GM19372 (cell line): ENCODE measurements at regions not wholly inside any gene's neighbourhood (a gene's known extent, or its start where the extent isn't known, plus 50 kb on each side); places are given as distances from the start of the nearest gene placed in this dataset.

Source experiments
- ATAC-seq: cut with Tn5 transposase; IDR thresholded peaks from one replicate; pipeline ENCODE4 v1.9.1; 2021; ENCODE audit warnings: mild to moderate bottlenecking, low read depth, moderate library complexity; ENCODE audit not compliant: unreplicated experiment

DNA sequence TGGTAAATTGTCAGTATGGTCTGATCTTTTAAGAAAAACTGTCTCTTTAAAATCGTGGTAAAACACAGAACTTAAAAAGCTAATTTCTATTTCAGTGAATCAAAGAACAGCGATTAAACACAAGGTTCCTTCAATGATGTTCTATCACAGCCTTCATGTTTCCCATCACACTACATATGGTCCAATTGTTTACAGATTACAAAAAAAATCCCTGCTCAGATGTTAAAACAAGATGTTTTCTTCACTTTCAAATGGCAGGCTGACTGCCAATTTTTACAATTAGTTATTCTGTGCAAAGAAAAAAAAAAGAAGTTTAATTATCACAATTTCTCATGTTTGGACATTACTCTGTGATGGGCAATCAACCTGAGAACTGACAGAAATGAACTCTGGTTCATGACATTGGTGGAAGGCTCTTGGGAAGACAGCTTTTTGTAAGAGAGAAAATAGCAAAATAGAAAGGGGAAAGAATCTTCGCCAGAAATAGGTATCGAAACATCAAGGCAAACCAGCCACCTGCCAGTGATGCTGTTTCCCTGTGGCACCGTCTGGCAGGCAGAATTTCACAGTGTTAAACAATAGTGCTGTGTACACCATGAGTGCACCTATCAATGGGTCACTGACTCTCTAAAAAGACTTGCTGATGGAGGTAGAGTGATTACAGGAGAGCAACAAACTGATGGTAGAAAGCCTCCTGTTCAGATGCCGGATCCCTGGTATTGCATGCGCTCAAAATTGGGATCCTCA, 1020.0 kb upstream of the ARRDC3 start:
- ATAC-seq, result no peak

DNA sequence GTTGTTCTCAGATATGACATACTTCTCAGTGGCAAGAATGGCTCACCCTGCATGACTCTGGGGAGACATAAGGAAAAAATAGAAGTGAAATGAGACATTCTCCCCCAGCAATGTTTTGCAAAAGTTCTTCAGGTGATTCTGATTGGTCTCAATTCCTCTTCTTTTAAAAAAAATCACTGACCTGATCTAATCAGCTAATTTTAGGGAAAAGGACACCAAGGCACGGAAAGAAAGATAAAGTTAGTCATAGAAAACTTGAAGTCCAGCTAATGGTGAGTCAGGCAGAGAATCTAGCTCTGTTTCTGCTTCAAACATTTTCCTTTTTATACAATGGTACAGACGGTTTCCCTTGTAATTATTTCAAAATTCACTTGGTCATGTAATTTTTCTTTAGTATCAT, 1018.9 kb upstream of the ARRDC3 start:
- ATAC-seq, result no peak

DNA sequence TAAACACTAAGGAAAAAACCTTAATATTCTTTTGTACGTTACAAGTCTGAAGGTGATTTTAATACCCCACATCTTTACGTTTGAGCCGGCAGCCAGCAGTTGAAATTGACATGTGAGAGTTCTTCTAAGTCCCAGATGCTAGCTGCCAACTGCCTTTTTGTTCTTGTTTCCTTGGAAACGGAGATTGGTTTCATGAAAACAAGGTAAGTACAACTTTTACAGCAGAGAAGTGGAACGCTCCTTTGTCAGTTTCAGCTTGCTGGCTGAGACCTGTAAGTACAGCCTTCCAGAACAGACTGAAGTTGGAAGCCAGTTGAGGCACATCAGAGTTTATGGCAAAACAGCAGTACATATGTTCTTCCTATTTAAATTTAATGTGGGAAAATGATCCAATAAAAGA, 1018.4 kb upstream of the ARRDC3 start:
- no peak for ATAC-seq

DNA sequence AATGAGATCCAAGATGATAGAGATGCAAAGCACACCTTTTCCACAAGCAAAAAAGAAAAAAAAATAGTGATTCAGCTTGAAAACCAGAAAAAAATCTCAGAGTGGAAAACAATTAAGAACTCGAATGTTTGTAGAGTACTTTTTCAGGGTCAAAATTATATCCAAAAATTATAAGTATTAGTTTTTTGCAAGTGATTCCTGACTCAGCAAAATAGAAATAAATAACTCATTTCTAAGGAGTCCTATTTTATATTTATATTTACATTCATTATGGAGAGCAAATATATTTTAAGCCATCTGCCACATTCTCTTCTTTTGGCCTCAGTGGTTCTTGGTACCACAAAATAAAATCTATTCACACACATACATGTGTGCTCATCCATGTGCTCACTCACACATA, 1011.8 kb upstream of the ARRDC3 start:
- no peak for ATAC-seq

DNA sequence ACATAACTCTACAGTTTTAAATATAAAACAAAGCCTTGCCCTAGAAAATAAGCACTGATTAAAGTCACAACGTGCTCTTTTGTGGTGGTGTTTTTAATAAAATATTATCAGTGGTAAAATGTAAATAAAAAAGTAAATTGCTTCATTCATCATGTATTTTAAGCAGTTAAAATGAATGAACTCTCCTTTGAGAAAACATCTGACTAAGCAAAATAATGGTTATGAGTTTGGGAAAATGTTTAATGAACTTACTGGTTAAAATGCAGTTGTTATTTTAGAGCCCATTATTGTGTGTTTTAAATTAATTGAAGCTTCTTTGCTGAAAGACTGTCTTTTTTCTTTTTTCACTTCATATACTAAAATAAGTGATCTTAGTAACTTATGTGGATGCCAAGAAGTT, 1007.5 kb upstream of the ARRDC3 start:
- no peak for ATAC-seq

DNA sequence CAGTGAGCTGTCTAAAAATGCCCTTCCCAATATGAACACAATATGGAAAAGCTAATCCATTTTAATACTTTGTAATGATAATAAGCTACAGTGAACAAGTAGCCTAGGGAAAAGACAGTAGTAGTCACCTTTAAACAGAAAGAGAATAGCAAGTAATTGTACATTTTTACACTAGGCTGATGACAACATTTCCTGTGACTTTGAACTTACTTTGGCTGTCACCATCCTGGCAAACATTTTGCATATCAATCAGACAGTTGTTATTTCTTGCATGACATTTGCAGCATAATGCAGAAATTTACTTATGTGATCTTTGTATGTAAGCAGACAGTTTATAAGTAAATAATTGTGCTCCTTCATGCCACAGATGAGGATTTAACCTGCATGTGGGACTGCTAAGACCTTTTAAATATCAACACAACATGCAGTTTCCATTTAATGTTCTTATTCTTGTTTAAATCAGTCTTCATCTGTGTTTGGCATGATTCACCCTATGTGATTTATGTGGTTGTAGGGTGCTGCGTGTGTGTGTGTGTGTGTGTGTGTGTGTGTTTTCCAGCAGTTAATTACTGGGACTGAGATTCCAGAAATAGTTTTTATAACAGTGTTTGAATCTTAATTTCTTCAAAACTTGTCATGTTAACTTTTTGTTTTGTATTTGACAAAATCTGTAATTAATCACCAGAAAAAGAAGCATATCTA, 997.1 kb upstream of the ARRDC3 start:
- ATAC-seq, result no peak

DNA sequence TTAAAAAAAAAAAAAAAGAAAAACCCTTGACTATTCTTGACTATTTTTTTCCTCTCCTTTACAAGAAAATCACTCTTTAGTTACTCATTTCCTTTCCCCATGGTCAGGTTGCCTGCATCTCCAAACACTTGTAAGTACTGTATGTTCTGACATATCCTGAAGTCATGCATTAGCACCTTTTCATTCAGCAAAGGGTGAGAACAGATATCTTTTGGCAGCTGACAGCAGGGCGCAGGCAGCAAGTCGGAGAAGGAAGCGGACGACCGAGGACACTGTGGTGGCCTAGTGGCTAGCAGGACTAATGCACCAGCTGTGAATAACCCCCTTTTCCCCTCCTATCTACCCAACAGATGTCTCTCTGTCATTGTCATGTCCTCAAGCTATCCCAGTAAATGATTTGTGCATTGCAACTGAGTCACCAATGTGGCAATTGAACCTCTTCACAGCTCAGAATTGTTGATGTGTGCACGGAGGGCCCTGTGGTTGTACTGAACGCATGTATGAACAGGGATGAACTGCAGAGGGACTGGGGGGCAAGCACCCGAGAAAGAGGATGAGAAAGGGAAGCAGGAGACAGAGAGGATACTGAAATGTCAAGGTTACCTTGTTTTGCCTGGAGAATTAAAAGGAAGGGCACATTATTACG, 996.0 kb upstream of the ARRDC3 start:
- ATAC-seq, result no peak

DNA sequence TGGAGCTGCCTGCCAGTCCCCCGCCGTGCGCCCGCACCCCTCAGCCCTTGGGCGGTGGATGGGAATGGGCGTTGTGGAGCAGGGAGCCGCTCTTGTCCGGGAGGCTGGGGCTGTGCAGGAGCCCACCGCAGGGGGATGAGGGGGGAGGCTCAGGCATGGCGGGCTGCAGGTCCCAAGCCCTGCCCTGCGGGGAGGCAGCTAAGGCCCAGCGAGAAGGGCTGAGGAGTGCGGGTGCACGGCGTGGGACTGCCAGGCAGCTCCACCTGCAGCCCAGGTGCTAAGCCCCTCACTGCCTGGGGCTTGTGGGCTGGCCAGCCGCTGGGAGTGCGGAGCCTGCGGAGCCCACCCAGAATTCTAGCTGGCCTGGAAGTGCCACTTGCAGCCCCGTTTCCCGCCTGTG, 991.7 kb upstream of the ARRDC3 start:
- ATAC-seq, result no peak

DNA sequence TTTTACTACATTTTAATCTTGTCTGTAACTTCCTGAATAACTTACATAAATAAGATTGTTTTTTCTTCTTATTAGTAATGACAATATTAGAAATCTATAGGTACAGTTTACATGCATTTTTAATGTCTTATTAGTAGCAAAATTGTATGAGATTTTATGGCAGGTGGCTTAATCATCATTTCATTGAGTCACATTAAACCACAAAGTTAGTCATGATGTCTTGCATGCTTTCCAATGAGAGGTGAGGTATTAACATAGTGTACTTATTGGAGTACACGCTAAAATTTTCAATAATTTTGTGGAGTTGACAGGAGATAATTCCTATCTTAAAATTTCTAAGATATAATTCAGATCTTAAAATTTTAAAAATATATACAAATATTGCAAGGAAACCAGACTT, 989.6 kb upstream of the ARRDC3 start:
- ATAC-seq, result no peak

DNA sequence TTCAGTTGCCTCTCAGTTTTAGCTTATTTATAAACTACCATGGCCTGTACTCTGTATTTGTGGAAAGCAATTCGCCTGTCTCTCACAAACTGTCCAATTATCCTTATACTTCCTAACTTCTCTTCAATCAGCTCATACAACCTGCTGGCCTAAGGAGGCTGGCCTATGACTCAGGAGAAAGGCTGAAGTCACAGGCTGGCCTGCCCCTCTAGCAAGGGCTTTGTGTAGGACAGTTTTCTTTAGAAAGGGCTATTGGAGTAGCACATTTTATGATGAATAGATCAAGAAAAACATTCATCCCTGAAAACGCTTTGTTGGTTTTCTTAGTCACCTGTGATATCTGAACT, 988.7 kb upstream of the ARRDC3 start:
- ATAC-seq, result no peak

DNA sequence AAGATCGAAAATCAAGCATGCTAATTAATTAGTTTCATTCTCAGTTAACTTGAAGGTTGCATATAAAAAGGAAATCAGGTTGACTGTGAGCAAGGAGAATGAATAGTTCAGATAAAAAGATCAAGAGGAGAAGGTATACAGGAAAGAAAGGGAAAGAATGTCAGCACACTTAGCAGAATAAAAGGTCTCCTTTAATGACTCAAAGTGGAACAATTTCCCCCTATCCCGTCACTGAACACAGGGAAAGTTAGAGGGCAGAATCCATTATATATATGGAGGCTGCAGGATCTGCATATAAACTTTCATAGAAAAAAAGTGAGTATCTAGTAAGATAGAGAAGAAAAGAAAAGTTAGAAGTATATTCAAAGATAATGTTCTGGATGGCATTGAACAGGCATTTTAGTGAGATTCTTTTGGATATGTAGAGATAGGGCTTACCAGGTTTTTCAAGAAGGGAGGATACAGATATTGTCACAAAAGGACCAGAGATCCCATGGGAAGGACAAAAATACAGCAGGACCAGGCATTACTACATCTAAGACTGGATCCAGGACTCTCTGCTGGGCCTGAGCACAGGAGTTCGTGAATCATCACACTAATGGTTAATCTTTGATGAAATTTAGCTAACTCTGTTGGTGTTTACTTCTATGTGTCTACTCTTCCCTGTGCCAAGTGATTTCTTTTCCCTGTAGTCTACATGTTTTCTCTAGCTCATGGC, 988.2 kb upstream of the ARRDC3 start:
- ATAC-seq, result no peak

DNA sequence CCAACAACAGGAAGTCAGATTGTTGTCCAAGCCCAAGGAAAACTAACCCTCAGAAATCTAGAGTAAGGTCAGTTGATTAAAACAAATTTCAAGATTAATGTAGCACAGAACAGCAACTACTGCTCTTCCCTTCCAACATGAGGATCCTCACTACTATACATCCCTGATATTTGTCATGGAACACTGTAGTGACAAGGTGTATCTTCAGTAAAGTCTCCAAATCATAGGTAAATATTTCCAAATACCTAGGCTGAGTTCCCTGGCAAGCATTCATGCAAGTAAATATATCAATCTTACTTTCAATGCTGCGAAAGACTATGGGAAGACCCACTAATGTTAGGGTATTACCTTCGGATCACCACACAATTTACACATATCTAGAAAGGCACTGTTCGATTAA, 986.9 kb upstream of the ARRDC3 start:
- ATAC-seq, result no peak

DNA sequence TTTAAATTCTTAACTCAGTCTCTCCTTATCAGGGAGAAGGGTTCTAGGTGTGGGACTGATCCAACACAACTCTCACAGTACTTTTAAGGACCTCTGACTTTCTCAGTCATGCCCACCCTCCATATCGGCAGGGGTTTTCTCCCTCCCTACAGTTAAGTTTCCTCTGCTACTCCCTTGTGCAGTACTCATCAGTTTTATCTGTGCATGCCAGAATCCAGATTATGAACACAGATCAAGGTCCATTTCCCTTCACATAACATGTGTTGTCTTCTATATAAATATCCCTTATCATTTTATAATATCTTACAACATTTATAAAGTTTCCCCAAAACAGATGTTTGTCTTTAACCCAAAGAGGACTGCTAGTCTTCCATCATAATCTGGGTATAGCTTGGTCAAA, 986.5 kb upstream of the ARRDC3 start:
- ATAC-seq, result no peak

DNA sequence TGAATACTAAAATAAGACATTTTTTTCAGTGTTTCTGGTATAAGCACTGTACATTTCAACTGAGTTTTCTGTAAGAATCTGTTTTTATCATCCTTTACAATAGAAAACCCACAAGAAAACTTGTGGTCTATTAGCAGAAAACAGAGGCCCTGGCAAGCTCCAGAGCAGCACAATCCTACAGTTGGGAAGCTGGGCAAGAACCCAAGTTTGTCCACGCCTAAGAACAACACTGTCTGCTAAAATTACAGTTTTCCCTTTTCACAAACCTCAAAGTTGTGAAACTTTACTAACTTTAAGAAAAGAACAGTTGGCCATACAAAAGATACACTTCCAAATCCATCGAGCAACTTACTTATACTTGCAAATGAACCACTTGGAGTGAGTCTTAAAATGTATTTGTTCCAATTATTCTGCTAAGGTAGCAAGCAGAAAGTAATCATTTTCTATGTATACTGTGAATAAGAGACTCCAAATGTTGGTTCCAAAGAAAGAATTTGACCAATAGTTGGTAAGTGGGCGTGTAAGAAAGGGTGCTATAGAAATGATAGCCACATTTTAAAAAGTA, 982.0 kb upstream of the ARRDC3 start:
- no peak for ATAC-seq

DNA sequence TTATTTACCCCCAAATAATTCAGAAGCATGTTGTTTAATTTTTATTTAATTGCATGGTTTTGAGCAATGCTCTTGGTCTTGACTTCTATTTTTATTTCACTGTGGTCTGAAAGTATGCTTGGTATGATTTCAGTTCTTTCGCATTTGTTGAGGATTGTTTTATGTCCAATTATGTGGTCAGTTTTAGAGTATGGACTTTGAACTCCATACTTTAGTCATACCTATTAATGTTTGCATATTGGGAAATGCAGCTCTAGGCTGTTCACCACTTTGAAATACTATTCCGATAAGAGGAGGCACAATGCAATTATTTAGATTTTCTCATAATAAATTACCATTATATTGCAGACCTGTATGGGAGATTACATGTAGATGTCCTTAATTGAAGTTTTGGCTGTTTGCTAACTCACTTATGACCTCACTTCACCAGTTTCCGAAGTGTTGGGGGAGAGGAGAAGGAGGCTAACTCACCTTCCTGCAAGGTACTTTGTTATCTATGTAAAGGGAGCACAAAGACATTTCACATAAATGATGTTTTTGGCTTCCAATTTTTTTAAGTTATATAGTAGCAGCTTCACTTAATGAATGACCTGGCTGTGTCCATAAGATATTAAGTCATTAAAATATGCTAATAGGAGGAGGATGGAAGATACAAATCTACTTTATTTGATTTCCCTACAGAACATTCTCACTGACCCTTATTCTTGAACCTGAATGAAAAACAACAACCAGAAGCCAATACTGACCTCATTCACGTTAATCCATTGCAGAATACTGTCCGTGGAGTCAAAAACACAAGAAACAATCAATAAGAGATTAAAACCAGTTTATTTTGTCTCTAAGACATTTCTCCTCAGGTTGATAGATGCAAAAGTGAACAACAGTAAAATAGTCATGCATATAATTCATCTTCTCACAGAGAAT, 970.3 kb upstream of the ARRDC3 start:
- ATAC-seq, result no peak

DNA sequence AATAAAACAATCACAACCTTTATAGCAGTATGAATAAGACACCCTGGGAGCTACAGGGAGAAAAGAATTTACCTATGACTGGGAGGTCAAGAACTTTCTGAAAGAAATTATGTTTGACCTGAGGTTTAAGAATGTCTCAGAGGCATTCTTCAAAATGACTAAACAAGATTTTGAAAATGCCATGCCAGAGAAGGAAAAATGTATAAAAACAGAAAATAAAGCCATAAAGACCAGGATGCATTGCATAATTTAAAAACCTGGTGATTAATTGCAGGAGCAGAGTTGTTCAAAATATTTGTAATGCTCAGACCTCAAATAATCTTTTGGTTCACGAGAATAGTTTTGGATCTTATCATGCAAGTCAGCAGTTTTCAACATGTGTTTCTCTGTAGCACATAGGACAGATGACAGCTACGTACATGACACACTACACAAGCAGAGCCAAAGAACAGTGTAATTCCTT, 954.7 kb upstream of the ARRDC3 start:
- no peak for ATAC-seq

DNA sequence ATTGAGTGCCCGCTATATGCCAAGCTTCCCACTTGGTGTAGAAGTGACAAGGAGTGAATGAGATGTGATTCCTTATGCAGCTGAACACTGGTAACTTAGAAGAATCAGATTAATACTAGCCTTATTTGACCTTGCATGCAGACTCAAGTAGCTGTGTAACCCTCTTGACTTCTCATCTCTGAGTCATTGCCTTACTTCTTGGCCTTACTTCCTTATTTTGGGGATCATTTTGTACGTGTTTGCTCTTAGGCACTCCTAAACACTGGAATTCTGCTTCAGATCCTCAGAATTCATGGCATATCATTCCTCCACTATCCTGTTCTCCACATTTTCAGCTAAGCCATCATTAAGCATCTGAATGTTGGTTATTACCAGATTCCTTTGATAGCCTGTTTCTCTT, 948.9 kb upstream of the ARRDC3 start:
- ATAC-seq, result no peak

DNA sequence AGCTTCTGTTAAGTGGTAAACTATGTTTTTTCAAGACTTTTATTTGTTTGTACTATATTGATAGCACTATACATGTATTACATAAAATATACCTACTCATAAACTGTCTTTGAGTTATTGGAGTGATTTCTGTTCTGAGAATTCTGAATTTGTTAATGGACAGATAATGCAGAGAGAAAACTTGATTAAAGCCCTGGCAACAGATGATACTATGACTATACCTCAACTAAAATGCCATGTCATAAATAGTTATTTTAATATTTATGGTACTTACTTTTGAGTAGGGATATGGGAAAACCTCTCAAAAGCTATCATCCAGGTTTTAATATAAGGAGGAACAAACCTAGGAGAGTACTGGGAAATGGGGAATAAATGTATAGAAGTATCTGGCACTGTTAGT, 947.2 kb upstream of the ARRDC3 start:
- no peak for ATAC-seq

DNA sequence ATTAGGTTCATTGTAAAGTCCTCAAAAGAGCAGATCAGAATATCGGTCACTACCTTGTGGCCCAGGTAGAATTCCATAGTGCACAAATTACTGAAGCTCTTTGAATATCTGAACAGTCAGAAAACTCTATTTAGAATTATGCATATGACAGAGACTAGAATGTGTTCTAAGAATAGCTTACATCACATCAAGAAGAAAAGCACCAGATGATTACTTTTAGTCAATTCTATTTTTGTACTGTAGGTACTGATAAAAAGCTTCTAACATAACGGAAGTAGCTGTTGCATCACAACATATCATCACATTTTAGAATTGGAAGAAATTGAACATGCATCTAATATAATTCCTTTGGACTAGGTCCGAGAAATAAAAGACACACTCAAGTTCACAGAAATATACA, 946.6 kb upstream of the ARRDC3 start:
- no peak for ATAC-seq
